ENCODE measurements at regions not wholly inside any gene's neighbourhood (a gene's known extent, or its start where the extent isn't known, plus 50 kb on each side); places are given as distances from the start of the nearest gene placed in this dataset.

DNA sequence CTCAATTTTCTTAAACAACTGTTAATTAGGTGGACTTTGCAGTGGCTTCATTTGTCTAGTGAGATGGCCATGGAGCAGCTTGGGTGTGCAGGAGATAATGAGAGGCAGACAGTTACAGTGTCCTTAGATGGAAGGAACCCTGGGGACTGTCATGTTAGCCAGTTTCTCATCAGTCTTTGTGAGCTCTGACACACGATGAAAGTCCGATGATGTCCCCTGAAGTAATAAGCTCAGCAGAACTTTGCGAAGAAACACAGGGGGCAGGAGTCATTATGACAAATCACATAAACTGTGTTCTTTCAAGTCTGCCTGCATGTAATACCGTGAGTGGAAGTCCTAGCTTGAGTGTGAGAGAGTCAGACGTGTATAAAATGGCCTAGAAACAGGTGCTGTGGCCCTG, 201.8 kb downstream of the DRD1 start:
- DNase-seq (ENCODE audit: low read depth) = no peak

DNA sequence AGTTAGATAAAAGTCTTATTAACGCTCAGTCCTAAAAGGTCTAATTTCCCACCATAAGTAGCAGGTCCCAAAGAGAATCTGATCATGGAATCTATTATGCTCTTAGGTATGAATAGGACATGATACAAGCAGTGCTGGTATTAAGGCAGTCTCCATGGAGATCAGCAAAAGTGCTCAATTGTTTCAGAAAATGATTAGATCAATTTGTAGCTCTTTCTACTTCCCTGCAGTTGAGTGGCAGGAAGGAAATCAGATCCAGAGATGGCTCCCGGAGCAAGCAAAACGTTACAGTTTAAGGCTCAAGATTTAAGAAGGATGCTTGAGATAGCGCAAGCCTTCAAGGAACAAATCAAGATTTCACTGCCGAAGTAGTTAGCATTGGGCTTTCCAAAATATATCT, 205.7 kb downstream of the DRD1 start:
- no peak for DNase-seq (ENCODE audit: low read depth)

DNA sequence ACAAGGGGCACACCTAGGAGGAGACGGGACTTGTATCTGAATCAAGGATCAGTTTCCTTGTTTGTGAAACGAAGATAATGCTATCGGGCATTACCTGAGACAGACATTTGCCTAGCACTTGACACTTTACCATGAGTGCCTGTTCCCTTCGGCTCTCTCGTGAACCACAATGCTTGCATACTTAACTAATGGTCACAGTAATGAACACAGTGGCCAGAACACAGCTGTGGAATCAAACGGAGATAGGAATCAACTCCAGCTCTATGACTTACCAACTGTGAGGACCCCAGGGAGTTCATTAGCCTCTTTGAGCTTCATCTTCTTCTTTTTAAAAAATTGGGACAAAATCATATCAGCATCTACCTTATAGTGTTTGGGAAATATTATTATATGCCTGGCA, 207.8 kb downstream of the DRD1 start:
- DNase-seq (ENCODE audit: low read depth) = no peak

DNA sequence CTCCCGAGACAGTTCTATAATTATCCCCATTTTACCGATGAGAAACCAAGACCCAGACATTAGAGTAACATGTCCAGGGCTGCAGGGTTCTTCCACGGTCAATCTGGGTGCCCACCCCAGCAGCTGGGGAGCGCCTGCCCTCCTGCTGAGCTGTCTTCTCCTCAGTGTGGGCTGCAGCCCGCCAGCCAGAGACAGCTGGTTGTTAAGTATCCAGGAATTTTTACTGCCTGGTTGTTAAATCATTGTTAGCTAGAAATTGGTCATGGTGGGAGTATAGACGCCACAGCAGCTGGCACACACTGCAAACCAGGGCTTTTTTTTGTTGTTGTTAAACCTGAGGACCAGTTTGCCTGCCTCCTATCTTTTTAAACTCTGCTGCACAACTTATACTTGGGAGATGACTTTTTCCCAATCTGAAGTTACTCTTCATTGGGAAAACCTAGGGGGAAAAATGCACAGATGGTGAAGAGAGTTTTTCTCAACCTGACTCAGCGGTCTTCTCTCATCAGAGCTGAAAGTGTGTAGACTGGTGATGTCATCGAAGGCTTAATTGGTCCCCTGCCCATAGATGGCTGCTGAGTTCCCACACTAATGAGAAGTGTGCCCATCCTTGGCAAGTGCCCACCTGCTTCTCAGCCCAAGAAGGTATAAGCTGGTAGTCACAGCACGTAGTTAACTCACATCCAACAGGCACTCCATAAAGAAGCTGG, 208.6 kb downstream of the DRD1 start:
- DNase-seq (ENCODE audit: low read depth) = no peak

GRCh38 chr5:175230299-175230698, 213.7 kb downstream of the DRD1 start:
- DNase-seq (ENCODE audit: low read depth) = no peak

DNA sequence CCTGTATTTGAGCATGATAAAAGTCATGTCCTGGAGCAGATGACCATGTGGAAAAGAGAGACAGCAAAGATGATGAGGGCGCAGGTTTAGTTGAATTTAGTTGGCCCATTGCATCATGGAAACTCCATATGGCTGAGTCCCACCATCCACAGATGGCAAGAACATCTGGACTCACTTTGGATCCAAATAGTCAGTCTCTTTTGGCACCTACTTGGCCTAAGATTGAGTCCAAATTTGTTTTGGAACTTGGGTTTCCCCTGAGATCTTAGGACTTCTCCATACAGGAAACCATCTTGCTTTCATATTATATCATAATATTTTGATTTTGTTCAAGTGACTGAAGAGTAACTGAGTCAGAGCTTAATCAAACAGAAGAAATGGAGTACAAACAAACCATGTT, 217.5 kb downstream of the DRD1 start:
- DNase-seq (ENCODE audit: low read depth) = no peak

GRCh38 chr5:175223291-175223690, 220.7 kb downstream of the DRD1 start:
- no peak for DNase-seq (ENCODE audit: low read depth)

DNA sequence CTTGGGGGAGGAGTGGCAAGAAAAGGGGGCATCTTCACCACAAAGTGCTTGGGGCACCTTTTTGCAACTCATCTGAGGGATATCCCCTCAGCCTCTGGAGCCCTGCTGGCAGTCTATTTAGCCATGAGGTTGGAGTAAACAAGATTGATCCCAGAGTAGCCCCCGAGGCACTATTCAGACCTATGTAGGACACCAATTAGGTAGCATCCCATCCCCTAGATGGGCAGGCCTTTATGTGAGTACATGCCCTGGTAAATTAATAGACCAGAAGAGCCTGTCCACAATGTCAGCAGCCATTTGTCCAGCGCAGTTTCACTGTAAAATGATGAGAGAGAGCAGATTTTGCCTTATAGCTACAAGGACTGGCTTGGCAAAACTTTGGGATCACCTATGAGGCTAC, 221.4 kb downstream of the DRD1 start:
- DNase-seq (ENCODE audit: low read depth) = no peak

GRCh38 chr5:175220549-175220948, 223.4 kb downstream of the DRD1 start:
- no peak for DNase-seq (ENCODE audit: low read depth)

DNA sequence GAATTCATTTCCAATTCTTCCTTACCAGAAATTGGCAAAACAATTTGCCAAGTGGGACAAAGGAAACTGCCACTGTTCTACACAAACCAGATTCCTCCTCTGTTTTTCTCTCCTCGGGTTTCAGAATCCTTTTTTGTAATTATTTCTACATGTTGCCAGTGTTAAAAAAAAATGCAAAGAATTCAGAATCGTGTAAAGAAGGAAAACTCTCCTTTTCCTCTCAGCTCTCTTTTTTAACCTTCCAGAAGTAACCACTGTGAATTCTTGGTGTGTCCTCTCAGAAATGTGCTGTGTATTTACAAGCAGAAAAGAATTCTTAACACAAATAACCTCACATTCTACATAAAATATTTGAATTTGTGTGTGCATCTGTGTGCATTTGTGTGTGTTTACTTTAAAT, 224.6 kb downstream of the DRD1 start:
- no peak for DNase-seq (ENCODE audit: low read depth)

GRCh38 chr5:175216991-175217390, 227.0 kb downstream of the DRD1 start:
- DNase-seq (ENCODE audit: low read depth) = no peak

- no peak for DNase-seq (ENCODE audit: low read depth)
These were observed 228.1 kb downstream of the DRD1 start for GRCh38 chr5:175215906-175216305.

- no peak for DNase-seq (ENCODE audit: low read depth)
These were observed 229.8 kb downstream of the DRD1 start for GRCh38 chr5:175214152-175214551.

GRCh38 chr5:175211956-175212756, 231.8 kb downstream of the DRD1 start:
- DNase-seq (ENCODE audit: low read depth) = no peak

DNA sequence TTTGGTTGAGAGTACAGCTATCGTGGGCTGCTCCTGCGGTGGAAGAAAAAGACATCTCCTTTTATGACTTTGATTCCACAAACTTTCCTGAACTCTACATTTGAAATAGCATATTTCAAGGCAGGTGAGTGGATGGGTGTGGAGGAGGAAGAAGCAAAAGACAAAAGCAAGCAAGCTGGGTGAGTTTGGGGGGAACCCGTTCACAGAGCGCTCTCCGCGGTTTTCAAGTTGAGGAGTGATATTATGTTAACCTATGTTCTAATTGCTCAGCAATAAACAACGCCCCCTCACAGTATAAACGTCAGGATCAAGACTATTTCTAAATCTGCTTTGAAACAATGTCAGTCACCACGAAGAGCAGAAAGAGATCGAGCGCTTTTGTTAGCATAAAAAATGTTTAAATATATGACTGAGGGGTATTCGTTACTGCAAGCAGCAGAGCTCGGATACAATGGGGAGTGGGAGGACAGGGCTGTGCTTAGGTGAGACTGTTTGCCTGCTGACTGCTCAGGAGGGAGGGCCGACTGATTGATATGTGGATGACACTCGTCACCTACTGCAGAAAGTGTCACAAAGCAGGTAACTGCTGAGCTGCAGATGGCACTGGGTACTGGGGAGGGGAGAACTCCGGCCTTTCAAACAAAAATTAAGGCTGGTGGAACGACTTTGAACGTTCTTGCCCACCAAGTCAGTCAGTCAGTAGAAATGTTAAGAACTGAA, 236.5 kb downstream of the DRD1 start:
- no peak for DNase-seq (ENCODE audit: low read depth)

- DNase-seq (ENCODE audit: low read depth) = no peak
These were observed 237.3 kb downstream of the DRD1 start for GRCh38 chr5:175206669-175207068.

DNA sequence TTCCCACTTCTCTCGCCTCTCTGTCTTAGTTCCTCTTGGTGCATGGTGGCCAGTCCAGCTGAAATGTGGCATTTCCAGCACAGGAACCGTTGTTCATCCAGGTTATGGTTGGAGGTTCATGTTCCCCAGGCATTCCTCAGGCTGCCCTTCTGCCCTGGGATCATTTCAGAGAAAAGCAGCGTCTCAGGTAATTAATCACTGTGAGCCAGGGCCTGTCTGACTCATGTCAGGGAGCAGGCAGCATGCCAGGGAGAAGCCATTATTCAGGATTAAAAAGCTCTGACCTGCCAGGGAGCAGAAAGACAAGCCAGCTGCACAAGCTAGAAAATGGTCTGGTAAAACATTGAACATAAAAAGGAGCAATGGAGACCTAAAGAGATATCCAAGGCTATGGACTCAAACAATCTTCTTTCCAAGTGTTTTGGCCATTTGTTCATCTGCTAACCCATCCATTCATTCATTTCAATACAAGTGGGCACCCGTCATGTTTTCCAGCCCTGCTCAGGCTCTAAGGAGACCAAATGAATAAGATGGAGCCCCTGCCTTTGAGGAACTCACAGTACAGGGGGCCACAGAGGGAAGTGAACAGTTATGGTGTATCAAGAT, 241.4 kb downstream of the DRD1 start:
- DNase-seq (ENCODE audit: low read depth) = no peak

DNA sequence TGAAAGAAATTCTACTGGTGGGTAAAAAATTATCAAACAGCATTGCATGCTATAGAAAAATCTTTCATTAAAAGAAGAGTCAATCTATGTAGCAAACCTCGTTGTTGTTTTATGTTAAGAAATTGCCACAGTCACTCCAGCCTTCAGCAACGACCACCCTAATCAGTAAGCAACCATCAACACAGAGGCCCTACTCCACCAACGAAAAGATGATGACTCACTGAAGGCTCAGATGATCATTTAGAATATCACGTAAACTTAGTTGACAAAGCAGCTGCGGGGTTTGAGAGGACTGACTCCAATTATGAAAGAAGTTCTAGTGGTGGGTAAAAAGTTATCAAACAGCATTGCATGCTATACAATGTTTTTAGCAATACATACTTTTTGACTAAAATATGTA, 242.6 kb downstream of the DRD1 start:
- DNase-seq (ENCODE audit: low read depth) = no peak

GRCh38 chr5:175195698-175196656, 248.0 kb downstream of the DRD1 start:
- DNase-seq (ENCODE audit: low read depth) = no peak

DNA sequence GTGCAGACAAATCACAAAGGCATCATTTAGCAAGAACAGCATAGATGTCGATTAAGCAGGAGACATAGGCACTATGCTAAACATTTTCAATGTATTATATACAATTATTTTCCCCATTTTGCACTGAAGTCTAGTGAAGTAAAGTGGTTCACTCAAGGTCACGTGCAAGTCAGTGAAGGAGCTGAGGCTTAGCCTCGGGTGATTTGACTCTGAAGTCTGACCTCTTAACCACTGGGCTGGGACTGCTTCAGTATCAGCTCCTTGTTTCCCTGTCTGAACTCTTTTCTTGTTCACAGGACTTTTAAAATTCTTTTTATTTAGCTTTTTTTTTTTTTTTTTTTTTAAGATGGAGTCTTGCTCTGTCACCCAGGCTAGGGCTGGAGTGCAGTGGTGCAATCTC, 262.7 kb downstream of the DRD1 start:
- no peak for DNase-seq (ENCODE audit: low read depth)

DNA sequence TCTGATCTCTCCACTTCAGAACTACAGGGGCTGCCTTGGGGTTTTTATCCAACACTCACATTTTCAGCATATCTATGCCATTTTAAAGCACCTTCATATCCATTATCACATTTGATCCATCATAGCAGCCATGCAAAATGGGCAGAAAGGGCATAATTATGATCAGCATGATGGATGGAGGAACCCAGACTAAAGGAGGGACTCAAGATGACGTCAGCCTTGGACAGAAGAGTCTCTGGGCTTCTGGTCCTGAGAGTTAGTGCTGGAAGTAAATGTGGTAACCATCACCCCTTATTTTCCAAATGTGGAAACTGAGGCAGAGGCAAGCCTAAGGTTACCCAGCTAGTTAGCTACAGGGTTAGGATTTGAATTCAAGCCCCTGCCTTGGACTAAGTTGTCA, 273.1 kb downstream of the DRD1 start:
- no peak for DNase-seq (ENCODE audit: low read depth)
